Aorta (tissue), 5 donors: ENCODE measurements at regions not wholly inside any gene's neighbourhood (a gene's known extent, or its start where the extent isn't known, plus 50 kb on each side); places are given as distances from the start of the nearest gene placed in this dataset.

Experiments used
- ATAC-seq: fragments of 200-7000 bp; cut with Tn5 transposase; one replicate; pipeline ENCODE4 v1.9.1; 2022; ENCODE audit warnings: moderate library complexity; ENCODE audit not compliant: low FRiP score
- DNase-seq, 2 donors: peaks; one replicate each; pipeline ENCODE4 v3.0.0-alpha.2; 2020
- H3K27ac ChIP-seq, 2 donors: one replicate each; pipeline ENCODE4 v1.5.1; 2013; ENCODE audit warnings: low read length in 2 of 2, mild to moderate bottlenecking in 2 of 2, moderate library complexity in 2 of 2, control low read depth in 1 of 2, inconsistent platforms in 1 of 2, low read depth in 1 of 2
- H3K27me3 ChIP-seq, 2 donors: one replicate each; pipeline ENCODE4 v1.6.1; 2013; ENCODE audit warnings: control low read depth in 1 of 2, low read length in 1 of 2, mild to moderate bottlenecking in 1 of 2, moderate library complexity in 1 of 2; ENCODE audit not compliant: insufficient read depth in 2 of 2, control insufficient read depth in 1 of 2
- H3K36me3 ChIP-seq, 2 donors: one replicate each; pipeline ENCODE4 v1.6.1; 2013; ENCODE audit warnings: control low read depth in 1 of 2, low read length in 1 of 2, mild to moderate bottlenecking in 1 of 2; ENCODE audit not compliant: insufficient read depth in 2 of 2, control insufficient read depth in 1 of 2
- H3K4me1 ChIP-seq, 2 donors: one replicate each; pipeline ENCODE4 v1.6.1; 2013; ENCODE audit warnings: low read length in 2 of 2, control low read depth in 1 of 2, mild to moderate bottlenecking in 1 of 2, moderate library complexity in 1 of 2; ENCODE audit not compliant: insufficient read depth in 2 of 2, control insufficient read depth in 1 of 2
- H3K4me3 ChIP-seq, 2 donors: one replicate each; pipeline ENCODE4 v1.5.1; 2013; ENCODE audit warnings: low read length in 2 of 2, control low read depth in 1 of 2, mild to moderate bottlenecking in 1 of 2
- H3K9me3 ChIP-seq: one replicate; pipeline ENCODE4 v1.6.1; 2013; ENCODE audit warnings: mild to moderate bottlenecking, low read length; ENCODE audit not compliant: control insufficient read depth
- WGBS, 2 donors: extraction: QIAGEN DNeasy Blood & Tissue Kit; methylation state at CpG; one replicate each; pipeline ENCODE4 v1.1.7; 2013; 5-methylcytosine and 5-hydroxymethylcytosine counted together
- intact Hi-C, 2 donors: fragments of 100-400 bp; cut with DNase I; formaldehyde crosslinking; loops; one replicate each; pipeline versions ENCODE4 v1.14.2 to v1.15.0; 2022
- donor health status: healthy with polysubstance abuse.
- donor health status: Bipolar disorder and iron deficiency.
- donor health status: DM: no; HTN: no; CAD: no.
- donor health status: DM: no; HTN: no; CAD: no.
- donor health status: DM: yes; HTN: yes; CAD: no.

- Histone ChIP-seq H3K4me1 (no peaks in the 10 kb centered on the region), H3K27me3 (no peaks in the 10 kb centered on the region), H3K9me3 (no peaks in the 10 kb centered on the region), H3K4me3 (no peak overlapping the region), H3K36me3 (no peaks in the 10 kb centered on the region), H3K27ac (no peak overlapping the region)
- DNase-seq, result no peak
- ATAC-seq, result no peak
- 79 to 81% methylated on average over 6 of the region's 6 CpGs for WGBS, 2 donors
- intact Hi-C loops, result no loop called here
These were observed 1640.1 kb upstream of the CELF4 start for GRCh38 chr18:39205565-39206195.

- ATAC-seq (no peak), DNase-seq (no peak)
- H3K9me3 ChIP-seq, result no peaks in the 10 kb centered on the region
- H3K4me3 ChIP-seq, result no peak overlapping the region
- H3K27me3 ChIP-seq, result no peaks in the 10 kb centered on the region
- H3K4me1 ChIP-seq, result no peaks in the 10 kb centered on the region
- H3K36me3 ChIP-seq, result no peaks in the 10 kb centered on the region
- intact Hi-C loops, result no loop called here
- 95 to 96% methylated on average over 6 of the region's 6 CpGs for WGBS, 2 donors
- H3K27ac ChIP-seq, result no peak overlapping the region
These were observed 1634.6 kb upstream of the CELF4 start for GRCh38 chr18:39200153-39200552.

- Histone ChIP-seq H3K36me3 (no peaks in the 10 kb centered on the region), H3K4me3 (no peak overlapping the region), H3K27ac (no peak overlapping the region), H3K9me3 (no peaks in the 10 kb centered on the region), H3K4me1 (no peaks in the 10 kb centered on the region), H3K27me3 (no peaks in the 10 kb centered on the region)
- DNase-seq (no peak), ATAC-seq (no peak)
- intact Hi-C loops, result no loop called here
- WGBS, 2 donors, result 62 to 71% methylated on average over 5 of the region's 5 CpGs
These were observed 1633.7 kb upstream of the CELF4 start for GRCh38 chr18:39199231-39199855.

- intact Hi-C loops, result no loop called here
- no peak for ATAC-seq
These were observed 1632.8 kb upstream of the CELF4 start for GRCh38 chr18:39198376-39198775.

GRCh38 chr18:39191931-39192330 lies 1626.3 kb upstream of the CELF4 start:
- no peak for ATAC-seq
- no peaks in the 10 kb centered on the region for H3K4me1 ChIP-seq
- H3K27me3 ChIP-seq, result no peaks in the 10 kb centered on the region
- 91 to 94% methylated on average over 1 of the region's 1 CpG for WGBS, 2 donors
- intact Hi-C loops, result no loop called here
- DNase-seq, result no peak
- no peak overlapping the region for H3K4me3 ChIP-seq
- H3K36me3 ChIP-seq, result no peaks in the 10 kb centered on the region
- no peaks in the 10 kb centered on the region for H3K9me3 ChIP-seq
- H3K27ac ChIP-seq, result no peak overlapping the region

More at GRCh38 chr18:39198376-39198775, 1632.8 kb upstream of the CELF4 start:
- Histone ChIP-seq H3K4me1 (no peaks in the 10 kb centered on the region), H3K9me3 (no peaks in the 10 kb centered on the region), H3K27ac (no peak overlapping the region), H3K27me3 (no peaks in the 10 kb centered on the region), H3K4me3 (no peak overlapping the region), H3K36me3 (no peaks in the 10 kb centered on the region)
- 82% methylated on average over 4 of the region's 4 CpGs for WGBS, 2 donors
- no peak for DNase-seq

- Histone ChIP-seq H3K36me3 (no peaks in the 10 kb centered on the region), H3K27me3 (no peaks in the 10 kb centered on the region), H3K4me1 (no peaks in the 10 kb centered on the region), H3K9me3 (no peaks in the 10 kb centered on the region), H3K4me3 (no peak overlapping the region), H3K27ac (no peak overlapping the region)
- DNase-seq (no peak), ATAC-seq (no peak)
- 94 to 96% methylated on average over 2 of the region's 2 CpGs for WGBS, 2 donors
- intact Hi-C loops, result no loop called here
These were observed 1625.5 kb upstream of the CELF4 start for GRCh38 chr18:39191058-39191457.

- Histone ChIP-seq H3K4me1 (no peaks in the 10 kb centered on the region), H3K27ac (no peak overlapping the region), H3K27me3 (no peaks in the 10 kb centered on the region), H3K9me3 (no peaks in the 10 kb centered on the region), H3K36me3 (no peaks in the 10 kb centered on the region), H3K4me3 (no peak overlapping the region)
- ATAC-seq, result no peak
- intact Hi-C loops, result no loop called here
- 59 to 76% methylated on average over 3 of the region's 3 CpGs for WGBS, 2 donors
- DNase-seq, result no peak
These were observed 1624.9 kb upstream of the CELF4 start for GRCh38 chr18:39190508-39190907.

GRCh38 chr18:39188278-39188677 lies 1622.7 kb upstream of the CELF4 start:
- Histone ChIP-seq H3K4me3 (no peak overlapping the region), H3K9me3 (no peaks in the 10 kb centered on the region), H3K36me3 (no peaks in the 10 kb centered on the region), H3K27ac (no peak overlapping the region), H3K27me3 (no peaks in the 10 kb centered on the region), H3K4me1 (no peaks in the 10 kb centered on the region)
- ATAC-seq (no peak), DNase-seq (no peak)
- intact Hi-C loops, result no loop called here
- WGBS, 2 donors, result 50 to 53% methylated on average over 2 of the region's 2 CpGs

GRCh38 chr18:39186008-39186407 lies 1620.4 kb upstream of the CELF4 start:
- Histone ChIP-seq H3K36me3 (no peaks in the 10 kb centered on the region), H3K27ac (no peak overlapping the region), H3K4me1 (no peaks in the 10 kb centered on the region), H3K4me3 (no peak overlapping the region), H3K9me3 (no peaks in the 10 kb centered on the region), H3K27me3 (no peaks in the 10 kb centered on the region)
- WGBS, 2 donors, result 90 to 91% methylated on average over 2 of the region's 2 CpGs
- ATAC-seq (no peak), DNase-seq (no peak)
- intact Hi-C loops, result no loop called here
